Karpas-422 (cell line): ENCODE measurements at regions not wholly inside any gene's neighbourhood (a gene's known extent, or its start where the extent isn't known, plus 50 kb on each side); places are given as distances from the start of the nearest gene placed in this dataset.

Source experiments
- DNase-seq: peaks from one replicate; pipeline ENCODE4 v3.0.0-alpha.2; 2015
- H2AFZ ChIP-seq: fragments of 200-600 bp; sonication (generic); 2 replicates; pipeline ENCODE4 v1.6.1; 2014; ENCODE audit warnings: antibody characterized with exemption, low read length, mixed read lengths
- H3K27ac ChIP-seq: fragments of 200-600 bp; sonication (generic); 2 replicates; pipeline ENCODE4 v1.5.1; 2014; ENCODE audit warnings: mild to moderate bottlenecking, low read length, moderate library complexity
- H3K27me3 ChIP-seq: fragments of 200-600 bp; sonication (generic); 2 replicates; pipeline ENCODE4 v1.6.1; 2014; ENCODE audit warnings: low read length, mixed read lengths
- H3K36me3 ChIP-seq: fragments of 200-600 bp; sonication (generic); 2 replicates; pipeline ENCODE4 v1.6.1; 2014; ENCODE audit warnings: low read length, mixed read lengths; ENCODE audit not compliant: insufficient read depth
- H3K4me1 ChIP-seq: fragments of 200-600 bp; sonication (generic); 2 replicates; pipeline ENCODE4 v1.6.1; 2014; ENCODE audit warnings: mild to moderate bottlenecking, low read length, mixed read lengths
- H3K4me2 ChIP-seq: fragments of 200-600 bp; sonication (generic); 2 replicates; pipeline ENCODE4 v1.6.1; 2014; ENCODE audit warnings: low read length, low read depth, mild to moderate bottlenecking; ENCODE audit not compliant: poor library complexity, severe bottlenecking
- H3K4me3 ChIP-seq: fragments of 200-600 bp; sonication (generic); 2 replicates; pipeline ENCODE4 v1.5.1; 2014; ENCODE audit warnings: mild to moderate bottlenecking, antibody characterized with exemption, low read length, mixed read lengths
- H3K79me2 ChIP-seq: fragments of 200-600 bp; sonication (generic); 2 replicates; pipeline ENCODE4 v1.6.1; 2014; ENCODE audit warnings: mild to moderate bottlenecking, low read length, mixed read lengths
- H3K9ac ChIP-seq: fragments of 200-600 bp; sonication (generic); 2 replicates; pipeline ENCODE4 v1.6.0; 2014; ENCODE audit warnings: low read length
- H3K9me2 ChIP-seq: fragments of 200-600 bp; sonication (generic), shearing (Covaris generic); replicated peaks from 2 replicates; pipeline ENCODE4 v1.6.0; 2014; ENCODE audit warnings: mild to moderate bottlenecking, low read length, moderate library complexity; ENCODE audit not compliant: insufficient read depth
- H3K9me3 ChIP-seq: fragments of 300-700, 200-600 bp; sonication (generic); 2 replicates; pipeline ENCODE4 v1.6.1; 2014; ENCODE audit warnings: low read length, mixed read lengths
- H4K20me1 ChIP-seq: fragments of 200-600 bp; sonication (generic); 2 replicates; pipeline ENCODE4 v1.6.1; 2014; ENCODE audit warnings: mild to moderate bottlenecking, antibody characterized with exemption, low read length, low read depth; ENCODE audit not compliant: insufficient read depth

DNA sequence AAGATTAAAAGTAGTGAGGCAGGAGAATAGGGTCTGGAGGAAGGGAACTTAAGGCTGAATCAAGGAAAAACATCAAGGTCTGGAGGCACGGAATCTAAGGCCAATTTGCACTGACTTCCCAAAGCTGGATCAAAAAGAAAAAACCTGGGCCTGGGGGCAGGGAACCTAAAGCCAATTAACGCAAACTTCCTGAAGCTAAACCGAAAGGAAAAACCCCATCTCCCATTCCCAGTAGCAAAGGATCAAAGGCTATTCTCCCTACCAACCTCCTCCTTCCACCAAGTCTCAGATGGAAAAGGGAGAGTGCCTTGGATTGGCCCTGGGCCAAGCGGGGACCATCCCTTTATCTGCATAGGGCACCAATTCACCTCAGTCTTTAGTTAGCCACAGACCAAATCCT is 384.2 kb downstream of the GRIN2B start:
- Histone ChIP-seq H3K27ac (no peak overlapping the region), H2AFZ (no peak overlapping the region), H3K9me3 (no peaks in the 10 kb centered on the region), H3K9me2 (no peaks in the 10 kb centered on the region), H3K9ac (no peak overlapping the region), H3K79me2 (no peaks in the 10 kb centered on the region), H3K4me1 (no peaks in the 10 kb centered on the region), H4K20me1 (no peaks in the 10 kb centered on the region), H3K36me3 (no peaks in the 10 kb centered on the region), H3K4me3 (no peak overlapping the region), H3K4me2 (no peak overlapping the region), H3K27me3 (no peaks in the 10 kb centered on the region)
- DNase-seq, result no peak

GRCh38 chr12:13596714-13597113 is 384.7 kb downstream of the GRIN2B start:
- Histone ChIP-seq H3K9me3 (no peaks in the 10 kb centered on the region), H3K4me2 (no peak overlapping the region), H3K4me3 (no peak overlapping the region), H3K79me2 (no peaks in the 10 kb centered on the region), H3K36me3 (no peaks in the 10 kb centered on the region), H4K20me1 (no peaks in the 10 kb centered on the region), H3K27me3 (no peaks in the 10 kb centered on the region), H3K27ac (no peak overlapping the region), H3K4me1 (no peaks in the 10 kb centered on the region), H3K9ac (no peak overlapping the region), H3K9me2 (no peaks in the 10 kb centered on the region), H2AFZ (no peak overlapping the region)
- DNase-seq, result no peak

- Histone ChIP-seq H3K27ac (no peak overlapping the region), H2AFZ (no peak overlapping the region), H3K4me3 (no peak overlapping the region), H3K9me2 (no peaks in the 10 kb centered on the region), H3K4me2 (no peak overlapping the region), H3K9me3 (no peaks in the 10 kb centered on the region), H3K79me2 (no peaks in the 10 kb centered on the region), H3K4me1 (no peaks in the 10 kb centered on the region), H3K9ac (no peak overlapping the region), H4K20me1 (no peaks in the 10 kb centered on the region), H3K36me3 (no peaks in the 10 kb centered on the region), H3K27me3 (no peaks in the 10 kb centered on the region)
- no peak for DNase-seq
These were observed 385.6 kb downstream of the GRIN2B start for GRCh38 chr12:13595536-13596443.

DNA sequence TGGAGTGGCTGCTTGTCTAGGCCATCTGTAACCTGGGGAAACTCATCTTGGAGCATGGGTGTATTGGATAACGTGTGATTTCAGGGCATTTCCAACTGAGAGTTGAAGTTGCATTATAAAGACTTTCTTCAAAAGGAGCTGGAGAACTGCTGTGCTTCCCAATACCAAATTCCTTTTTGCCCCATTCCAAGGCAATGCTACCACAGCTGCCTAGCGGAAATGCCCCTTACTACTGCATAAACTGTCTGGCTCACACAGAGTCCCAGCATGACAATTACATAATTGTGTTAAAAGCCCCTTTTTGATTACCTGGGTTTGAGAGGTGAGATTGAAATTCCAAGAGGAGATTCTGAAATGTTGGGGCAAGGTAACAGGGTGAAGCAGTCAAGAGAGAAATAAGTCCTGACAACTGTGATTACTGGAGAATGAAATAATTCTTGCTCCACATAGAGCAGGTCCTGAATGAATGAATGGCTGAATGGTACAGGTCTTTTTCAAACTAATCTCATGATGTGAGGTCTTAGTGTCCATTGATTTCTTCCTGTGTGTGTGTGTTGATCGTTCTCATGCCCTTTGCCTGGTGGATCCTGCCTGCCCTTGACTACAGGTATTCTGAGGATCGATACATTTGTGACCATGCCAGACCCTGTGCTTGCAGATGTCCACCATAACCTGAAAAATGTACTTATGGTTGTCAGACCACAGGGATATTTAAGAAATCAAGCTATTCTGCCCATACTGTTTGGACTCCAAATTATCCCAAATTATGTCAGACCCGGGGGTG is 386.5 kb downstream of the GRIN2B start:
- Histone ChIP-seq H3K27ac (no peak overlapping the region), H3K27me3 (no peaks in the 10 kb centered on the region), H3K79me2 (no peaks in the 10 kb centered on the region), H3K4me2 (no peak overlapping the region), H3K9me3 (no peaks in the 10 kb centered on the region), H2AFZ (no peak overlapping the region), H3K36me3 (no peaks in the 10 kb centered on the region), H3K9ac (no peak overlapping the region), H3K9me2 (no peaks in the 10 kb centered on the region), H3K4me1 (no peaks in the 10 kb centered on the region), H4K20me1 (no peaks in the 10 kb centered on the region), H3K4me3 (no peak overlapping the region)
- no peak for DNase-seq

- Histone ChIP-seq H2AFZ (no peak overlapping the region), H3K36me3 (no peaks in the 10 kb centered on the region), H4K20me1 (no peaks in the 10 kb centered on the region), H3K27me3 (no peaks in the 10 kb centered on the region), H3K9me3 (no peaks in the 10 kb centered on the region), H3K9me2 (no peaks in the 10 kb centered on the region), H3K9ac (no peak overlapping the region), H3K27ac (no peak overlapping the region), H3K79me2 (no peaks in the 10 kb centered on the region), H3K4me3 (no peak overlapping the region), H3K4me2 (no peak overlapping the region), H3K4me1 (no peaks in the 10 kb centered on the region)
- no peak for DNase-seq
These were observed 389.1 kb downstream of the GRIN2B start for GRCh38 chr12:13592063-13592942.

DNA sequence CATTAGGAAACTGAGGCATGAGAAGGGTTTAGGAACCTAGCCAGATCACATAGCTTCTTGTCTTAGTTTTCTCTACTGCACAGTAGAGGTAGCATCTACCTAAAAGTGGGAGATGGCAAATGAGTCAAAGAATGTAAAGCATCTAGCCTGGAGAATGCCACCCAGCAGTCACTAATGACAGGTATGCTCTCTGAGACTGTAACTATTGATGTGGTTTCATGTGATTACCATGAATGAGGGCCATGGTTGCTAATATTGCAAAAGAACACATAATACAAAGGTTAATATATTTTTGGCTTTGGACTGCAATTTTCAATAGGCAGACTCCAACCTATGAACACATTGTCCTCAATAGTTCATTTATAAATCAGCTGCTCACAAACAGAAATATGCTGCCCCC is 389.9 kb downstream of the GRIN2B start:
- Histone ChIP-seq H3K79me2 (no peaks in the 10 kb centered on the region), H3K9me3 (no peaks in the 10 kb centered on the region), H3K9ac (no peak overlapping the region), H3K27ac (no peak overlapping the region), H3K9me2 (no peaks in the 10 kb centered on the region), H3K4me3 (no peak overlapping the region), H3K4me1 (no peaks in the 10 kb centered on the region), H4K20me1 (no peaks in the 10 kb centered on the region), H3K36me3 (no peaks in the 10 kb centered on the region), H2AFZ (no peak overlapping the region), H3K27me3 (no peaks in the 10 kb centered on the region), H3K4me2 (no peak overlapping the region)
- DNase-seq, result no peak

DNA sequence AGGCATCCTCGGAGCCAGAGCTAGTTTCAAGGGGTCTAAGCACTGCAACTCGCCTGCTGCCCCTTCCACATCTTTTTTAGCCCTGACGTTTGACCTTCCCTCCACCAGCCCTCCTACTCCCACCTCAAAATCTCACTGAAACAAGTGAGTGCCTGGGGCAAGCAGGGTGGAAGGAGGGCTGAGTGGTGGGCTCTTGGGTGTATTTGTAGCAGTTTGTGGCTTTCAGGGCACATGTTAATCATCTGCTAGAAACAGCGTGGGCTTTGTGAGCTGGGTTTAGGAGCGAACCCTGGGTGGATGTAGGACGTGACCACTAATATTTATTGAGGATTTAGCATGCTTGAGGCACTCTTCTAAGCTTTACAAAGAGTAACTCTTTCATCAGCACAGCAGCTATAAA is 390.3 kb downstream of the GRIN2B start:
- Histone ChIP-seq H2AFZ (no peak overlapping the region), H3K27me3 (no peaks in the 10 kb centered on the region), H3K9me2 (no peaks in the 10 kb centered on the region), H3K36me3 (no peaks in the 10 kb centered on the region), H4K20me1 (no peaks in the 10 kb centered on the region), H3K9ac (no peak overlapping the region), H3K79me2 (no peaks in the 10 kb centered on the region), H3K4me3 (no peak overlapping the region), H3K4me1 (no peaks in the 10 kb centered on the region), H3K9me3 (no peaks in the 10 kb centered on the region), H3K27ac (no peak overlapping the region), H3K4me2 (no peak overlapping the region)
- no peak for DNase-seq

DNA sequence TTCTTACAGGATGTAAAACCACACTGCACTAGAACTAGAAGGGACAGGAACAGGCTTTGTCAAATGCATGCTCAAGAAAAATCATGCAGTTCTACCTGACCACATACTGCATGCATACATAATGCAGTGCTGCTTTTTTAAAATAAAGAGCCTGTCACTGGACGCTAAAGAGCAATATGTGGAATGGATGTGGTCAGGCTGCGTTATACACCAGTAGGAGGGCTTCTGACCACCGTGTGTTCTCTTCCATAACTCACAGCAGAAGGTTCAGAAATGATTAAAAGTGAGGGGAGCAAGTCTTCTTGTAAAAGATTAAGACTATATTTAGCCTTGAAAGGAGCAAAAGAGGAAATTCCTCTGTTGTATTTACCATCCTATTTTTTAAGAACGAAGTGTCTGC is 392.0 kb downstream of the EMP1 start:
- no peak overlapping the region for H2AFZ ChIP-seq
- no peaks in the 10 kb centered on the region for H3K27me3 ChIP-seq
- H3K9ac ChIP-seq, result no peak overlapping the region
- no peak overlapping the region for H3K4me3 ChIP-seq
- no peak for DNase-seq
- H3K79me2 ChIP-seq, result no peaks in the 10 kb centered on the region
- H3K9me2 ChIP-seq, result no peaks in the 10 kb centered on the region
- no peaks in the 10 kb centered on the region for H4K20me1 ChIP-seq
- no peaks in the 10 kb centered on the region for H3K9me3 ChIP-seq
- H3K4me2 ChIP-seq, result no peak overlapping the region
- no peak overlapping the region for H3K27ac ChIP-seq
- no peaks in the 10 kb centered on the region for H3K4me1 ChIP-seq
- no peaks in the 10 kb centered on the region for H3K36me3 ChIP-seq
